Loucy (cell line): ENCODE measurements at regions not wholly inside any gene's neighbourhood (a gene's known extent, or its start where the extent isn't known, plus 50 kb on each side); places are given as distances from the start of the nearest gene placed in this dataset.

Source experiments
- H2AFZ ChIP-seq: fragments of 200-600 bp; sonication (generic); 2 replicates; pipeline ENCODE4 v1.6.0; 2016; ENCODE audit warnings: antibody characterized with exemption, mild to moderate bottlenecking, low read length, moderate library complexity
- H3F3A ChIP-seq: fragments of 200-600 bp; 2 replicates; pipeline ENCODE4 v1.6.0; 2016; ENCODE audit warnings: antibody characterized with exemption, low read depth, mild to moderate bottlenecking
- H3K27me3 ChIP-seq: fragments of 200-600 bp; sonication (generic); 2 replicates; pipeline ENCODE4 v1.6.1; 2014; ENCODE audit warnings: low read length, mild to moderate bottlenecking; ENCODE audit not compliant: insufficient read depth, poor library complexity, severe bottlenecking
- H3K36me3 ChIP-seq: fragments of 200-600 bp; sonication (generic); 2 replicates; pipeline ENCODE4 v1.6.1; 2016; ENCODE audit warnings: low read length; ENCODE audit not compliant: insufficient read depth
- H3K4me1 ChIP-seq: fragments of 200-600 bp; sonication (generic); 2 replicates; pipeline ENCODE4 v1.5.1; 2014; ENCODE audit warnings: low read length, mild to moderate bottlenecking; ENCODE audit not compliant: insufficient read depth, poor library complexity, severe bottlenecking
- H3K4me2 ChIP-seq: fragments of 200-600 bp; sonication (generic); 2 replicates; pipeline ENCODE4 v1.6.0; 2014; ENCODE audit warnings: antibody characterized with exemption, low read length, low read depth, mild to moderate bottlenecking; ENCODE audit not compliant: poor library complexity, severe bottlenecking
- H3K4me3 ChIP-seq: fragments of 200-600 bp; sonication (generic); 2 replicates; pipeline ENCODE4 v1.5.1; 2014; ENCODE audit warnings: low read length, mild to moderate bottlenecking, mixed read lengths; ENCODE audit not compliant: poor library complexity, severe bottlenecking
- H3K79me2 ChIP-seq: fragments of 200-600 bp; sonication (generic); 2 replicates; pipeline ENCODE4 v1.6.1; 2014; ENCODE audit warnings: low read length; ENCODE audit not compliant: insufficient read depth
- H3K9ac ChIP-seq: fragments of 200-600 bp; sonication (generic); 2 replicates; pipeline ENCODE4 v1.6.0; 2014; ENCODE audit warnings: mild to moderate bottlenecking, low read depth, low read length, moderate library complexity; ENCODE audit not compliant: poor library complexity, severe bottlenecking
- H3K9me2 ChIP-seq: fragments of 200-600 bp; sonication (generic); replicated peaks from 2 replicates; pipeline ENCODE4 v1.6.1; 2016; ENCODE audit warnings: low read depth, low read length, mixed read lengths
- H3K9me3 ChIP-seq: fragments of 200-600 bp; sonication (generic); 2 replicates; pipeline ENCODE4 v1.6.1; 2014; ENCODE audit warnings: mild to moderate bottlenecking, antibody characterized with exemption, low read length, low read depth; ENCODE audit not compliant: insufficient read depth
- H4K20me1 ChIP-seq: fragments of 200-600 bp; sonication (generic); 2 replicates; pipeline ENCODE4 v1.6.0; 2014; ENCODE audit warnings: antibody characterized with exemption, low read length, mild to moderate bottlenecking; ENCODE audit not compliant: insufficient read depth, poor library complexity, severe bottlenecking
- EZH2phosphoT487 ChIP-seq: fragments of 200-600 bp; IDR thresholded peaks from 2 replicates; pipeline ENCODE4 v1.6.1; 2018; ENCODE audit warnings: antibody characterized with exemption, mild to moderate bottlenecking, moderate library complexity, borderline replicate concordance
- TF ChIP-seq, protein P1 (sequence below): fragments of 200-600 bp; sonication (generic); conservative IDR thresholded peaks from 2 replicates; pipeline ENCODE4 v1.5.1; 2014; ENCODE audit warnings: mild to moderate bottlenecking, antibody characterized with exemption, low read length

DNA sequence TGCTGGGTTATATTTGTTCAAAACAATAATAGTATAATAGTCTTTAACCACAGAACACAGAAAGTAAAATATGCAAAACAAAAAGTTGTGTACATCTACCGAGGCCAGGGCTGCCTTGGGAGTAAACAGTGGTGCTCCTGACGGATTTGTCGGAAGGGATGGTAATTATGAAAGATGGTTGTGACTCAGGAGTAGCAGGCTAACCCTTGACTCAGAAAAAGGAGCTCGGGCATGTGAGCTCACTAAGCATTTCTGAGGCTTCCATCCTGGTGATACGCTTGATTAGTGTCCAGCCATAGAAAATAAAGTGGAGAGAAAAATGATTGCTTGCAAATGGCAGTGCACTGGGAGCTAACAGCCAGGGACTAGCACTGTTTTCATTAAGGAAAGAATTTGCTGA lies 53.2 kb upstream of the SPANXB1 start:
- Histone ChIP-seq H4K20me1 (no peaks in the 10 kb centered on the region), H3K9me2 (no peaks in the 10 kb centered on the region), H3K4me2 (no peak overlapping the region), H3K9ac (no peak overlapping the region), H3K9me3 (no peaks in the 10 kb centered on the region), H2AFZ (no peak overlapping the region), H3K4me3 (no peak overlapping the region), H3K4me1 (no peaks in the 10 kb centered on the region), H3K36me3 (no peaks in the 10 kb centered on the region), H3F3A (no peaks in the 10 kb centered on the region), H3K27me3 (no peaks in the 10 kb centered on the region), H3K79me2 (no peaks in the 10 kb centered on the region)
- no peak for TF ChIP-seq EZH2phosphoT487
- TF ChIP-seq, protein P1, sequence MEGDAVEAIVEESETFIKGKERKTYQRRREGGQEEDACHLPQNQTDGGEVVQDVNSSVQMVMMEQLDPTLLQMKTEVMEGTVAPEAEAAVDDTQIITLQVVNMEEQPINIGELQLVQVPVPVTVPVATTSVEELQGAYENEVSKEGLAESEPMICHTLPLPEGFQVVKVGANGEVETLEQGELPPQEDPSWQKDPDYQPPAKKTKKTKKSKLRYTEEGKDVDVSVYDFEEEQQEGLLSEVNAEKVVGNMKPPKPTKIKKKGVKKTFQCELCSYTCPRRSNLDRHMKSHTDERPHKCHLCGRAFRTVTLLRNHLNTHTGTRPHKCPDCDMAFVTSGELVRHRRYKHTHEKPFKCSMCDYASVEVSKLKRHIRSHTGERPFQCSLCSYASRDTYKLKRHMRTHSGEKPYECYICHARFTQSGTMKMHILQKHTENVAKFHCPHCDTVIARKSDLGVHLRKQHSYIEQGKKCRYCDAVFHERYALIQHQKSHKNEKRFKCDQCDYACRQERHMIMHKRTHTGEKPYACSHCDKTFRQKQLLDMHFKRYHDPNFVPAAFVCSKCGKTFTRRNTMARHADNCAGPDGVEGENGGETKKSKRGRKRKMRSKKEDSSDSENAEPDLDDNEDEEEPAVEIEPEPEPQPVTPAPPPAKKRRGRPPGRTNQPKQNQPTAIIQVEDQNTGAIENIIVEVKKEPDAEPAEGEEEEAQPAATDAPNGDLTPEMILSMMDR = no peak
